HG03469 (cell line): ENCODE measurements at regions not wholly inside any gene's neighbourhood (a gene's known extent, or its start where the extent isn't known, plus 50 kb on each side); places are given as distances from the start of the nearest gene placed in this dataset.

Experiments used
- ATAC-seq: cut with Tn5 transposase; IDR thresholded peaks from one replicate; pipeline ENCODE4 v1.9.1; 2021; ENCODE audit warnings: mild to moderate bottlenecking, moderate library complexity, moderate number of reproducible peaks; ENCODE audit not compliant: unreplicated experiment

DNA sequence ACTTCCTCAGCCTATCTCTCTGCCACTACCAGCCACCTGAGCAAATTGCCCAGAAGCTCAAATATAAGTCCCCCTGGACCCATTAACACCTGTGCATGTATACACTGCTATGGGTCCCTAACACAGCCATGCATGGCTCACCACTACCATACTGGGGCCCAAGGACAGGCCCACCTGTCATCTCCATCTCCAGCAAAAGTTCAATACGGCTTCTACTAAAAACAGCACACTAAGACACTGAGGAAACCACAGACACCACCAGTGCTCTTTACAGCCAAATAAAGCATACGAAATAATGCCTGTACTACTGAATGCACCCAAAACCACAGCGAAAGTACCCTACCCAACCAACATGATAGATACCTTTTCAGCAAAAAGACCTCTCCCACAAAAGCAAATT is 85.6 kb upstream of the GHR start:
- ATAC-seq, result no peak

DNA sequence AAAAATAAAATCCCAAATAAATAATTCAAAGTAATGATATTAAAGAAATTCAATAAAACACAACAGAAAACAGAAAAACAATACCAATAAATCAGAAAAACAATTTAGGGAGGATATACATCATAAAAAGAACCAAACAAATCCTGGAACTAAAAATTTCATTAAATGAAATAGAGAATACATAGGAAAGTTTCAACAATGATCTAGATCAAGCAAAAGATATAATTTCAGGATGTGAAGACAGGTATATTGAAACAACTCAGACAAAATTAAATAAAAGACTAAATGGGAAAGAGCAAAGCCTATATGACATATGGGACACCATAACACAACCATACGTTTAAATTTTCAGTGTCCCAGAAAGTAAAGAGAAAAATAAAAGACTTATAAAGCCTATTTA is 85.1 kb upstream of the GHR start:
- ATAC-seq, result no peak

DNA sequence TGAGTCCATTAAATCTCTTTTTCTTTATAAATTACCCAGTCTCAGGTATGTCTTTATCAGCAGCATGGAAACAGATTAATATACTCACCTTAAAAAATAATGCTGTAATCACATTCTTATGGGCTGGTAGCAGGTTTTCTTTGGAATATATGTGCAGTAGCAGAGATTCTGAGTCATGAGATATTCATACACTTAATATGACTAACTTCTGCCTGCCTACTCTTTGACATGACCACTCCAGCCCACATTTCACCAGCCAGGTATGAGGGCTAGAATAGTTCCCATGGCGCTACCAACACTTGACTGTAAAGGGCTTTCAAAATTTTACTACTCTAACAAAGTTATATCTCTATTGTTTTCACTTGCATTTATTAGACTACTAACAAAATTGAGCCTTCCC is 74.1 kb upstream of the GHR start:
- ATAC-seq, result no peak

DNA sequence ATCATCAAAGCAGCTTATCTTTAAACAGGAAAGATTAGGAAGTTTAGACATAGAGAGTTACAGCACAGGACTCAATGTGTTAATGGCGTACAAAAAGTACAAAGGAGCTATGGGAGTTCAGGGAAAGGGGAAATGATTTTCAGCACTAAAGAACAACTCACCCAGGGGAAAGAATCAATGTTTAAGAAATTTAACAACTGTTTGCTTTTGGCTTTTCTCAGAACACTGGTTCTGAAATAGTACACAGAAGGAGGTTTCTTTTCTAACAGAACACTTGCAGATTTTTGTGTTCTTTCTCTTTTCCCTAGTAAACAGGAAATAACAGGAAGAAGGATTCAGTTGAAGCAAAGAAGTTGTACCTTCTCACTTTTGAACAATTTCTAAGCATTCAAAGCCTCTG is 71.3 kb upstream of the GHR start:
- no peak for ATAC-seq

DNA sequence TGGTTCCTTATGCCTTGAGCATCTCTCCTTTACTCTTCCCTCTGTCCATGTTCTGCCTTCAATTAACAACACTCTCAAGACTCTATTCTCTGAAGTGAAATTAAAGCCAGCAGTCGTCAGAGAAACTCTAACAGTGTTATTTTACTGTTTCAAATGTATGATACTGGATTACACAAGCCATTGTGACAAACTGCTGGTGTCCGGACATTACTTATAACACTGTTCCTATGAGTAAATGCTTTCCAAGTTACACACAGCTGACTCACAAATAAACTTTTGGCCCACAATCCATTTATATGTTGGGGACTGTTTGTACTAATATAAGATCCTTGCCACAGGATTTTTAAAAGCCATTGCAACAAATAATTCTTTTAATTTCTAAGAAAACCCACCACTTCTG is 63.2 kb upstream of the GHR start:
- no peak for ATAC-seq

DNA sequence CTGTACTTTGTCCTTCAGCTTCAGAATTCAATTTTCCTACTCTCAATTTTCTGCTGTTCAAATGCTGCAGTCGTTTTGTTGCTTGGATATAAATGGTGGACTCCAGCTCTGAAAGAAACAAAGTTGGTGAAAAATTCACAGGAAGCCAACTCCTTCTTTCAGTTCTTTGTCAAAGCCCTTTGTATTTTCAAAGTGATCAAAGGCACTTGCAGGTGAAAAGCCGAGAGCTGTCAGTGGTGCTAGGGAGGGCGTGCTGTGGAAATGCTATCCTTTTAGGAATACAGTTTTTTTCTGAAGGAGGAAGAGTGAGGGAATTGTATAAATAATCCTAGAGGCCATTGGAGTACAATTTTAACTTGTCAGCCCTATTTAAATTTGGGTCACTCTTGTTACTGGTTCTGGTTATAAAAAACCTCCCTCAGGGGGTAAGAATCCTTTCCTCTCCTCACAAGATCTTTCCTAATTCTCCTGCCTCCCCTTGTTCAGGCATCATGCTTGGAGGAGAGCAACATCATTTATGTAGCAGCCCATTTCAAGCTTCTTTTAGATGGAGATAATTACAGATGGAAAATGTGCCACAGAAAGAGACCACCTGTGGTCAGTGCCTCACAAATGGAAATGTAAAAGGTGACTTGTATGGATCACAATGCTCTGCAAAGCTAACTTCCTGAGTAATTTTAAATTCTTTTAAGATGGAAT is 62.5 kb upstream of the GHR start:
- ATAC-seq, result no peak

DNA sequence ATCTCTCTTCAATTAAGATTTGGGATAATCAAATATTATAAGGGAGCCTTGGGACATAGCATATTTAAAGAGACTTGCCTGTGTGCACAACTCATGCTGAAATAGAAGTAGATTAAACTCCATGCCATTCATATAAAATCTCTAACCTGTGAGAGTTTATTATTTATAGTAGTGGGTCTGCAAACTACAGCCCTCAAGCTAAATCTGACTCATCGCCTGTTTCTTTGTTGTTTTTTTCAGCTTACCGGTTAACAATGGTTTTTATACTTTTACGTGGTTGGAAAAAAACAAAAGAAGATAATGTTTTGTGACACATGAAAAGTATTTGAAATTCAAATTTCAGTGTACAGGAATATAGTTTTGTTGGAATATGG is 61.9 kb upstream of the GHR start:
- ATAC-seq, result no peak

DNA sequence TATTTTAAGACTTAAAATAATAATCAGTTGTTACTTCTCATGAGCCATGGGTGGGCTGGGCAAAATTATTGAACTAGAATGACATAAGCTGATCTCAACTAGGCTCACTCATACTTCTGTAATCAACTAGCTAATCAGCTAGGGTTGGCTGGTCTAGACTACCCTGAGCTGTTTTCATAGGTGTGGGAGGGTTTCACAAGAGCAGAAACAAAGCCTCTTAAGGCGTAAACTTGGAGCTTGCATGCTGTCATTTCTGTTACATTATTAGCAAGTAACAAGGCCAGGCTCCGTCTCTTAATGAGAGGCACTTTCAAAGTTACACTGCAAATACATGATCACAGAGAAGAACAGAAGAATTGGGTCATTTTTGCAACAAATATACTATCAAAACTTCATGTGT is 57.2 kb upstream of the GHR start:
- no peak for ATAC-seq
